OCI-LY3 (cell line): ENCODE measurements at regions not wholly inside any gene's neighbourhood (a gene's known extent, or its start where the extent isn't known, plus 50 kb on each side); places are given as distances from the start of the nearest gene placed in this dataset.

Experiments used
- H2AFZ ChIP-seq: fragments of 200-600, 300-600 bp; shearing (Covaris generic); 2 replicates; pipeline ENCODE4 v1.6.0; 2014; ENCODE audit warnings: antibody characterized with exemption, low read depth, low read length
- H3K27ac ChIP-seq: fragments of 200-600, 300-600 bp; sonication (generic); 2 replicates; pipeline ENCODE4 v1.5.1; 2014; ENCODE audit warnings: mild to moderate bottlenecking, low read length, moderate library complexity, mixed read lengths
- H3K27me3 ChIP-seq: fragments of 200-600, 300-600 bp; sonication (generic); 2 replicates; pipeline ENCODE4 v1.6.1; 2014; ENCODE audit warnings: low read depth, low read length, mixed read lengths
- H3K36me3 ChIP-seq: fragments of 200-600, 300-600 bp; sonication (generic); replicated peaks from 2 replicates; pipeline ENCODE3; 2014; ENCODE audit warnings: low read depth, low read length, mixed read lengths
- H3K4me1 ChIP-seq: fragments of 300-600, 200-600 bp; sonication (generic); 2 replicates; pipeline ENCODE4 v1.6.1; 2014; ENCODE audit warnings: low read length, mixed read lengths
- H3K4me2 ChIP-seq: fragments of 200-600, 300-600 bp; sonication (generic); 2 replicates; pipeline ENCODE4 v1.6.1; 2014; ENCODE audit warnings: low read length, mixed read lengths
- H3K4me3 ChIP-seq: fragments of 300-600, 200-600 bp; sonication (generic); 2 replicates; pipeline ENCODE4 v1.5.1; 2014; ENCODE audit warnings: antibody characterized with exemption, mild to moderate bottlenecking, low read length, moderate library complexity
- H3K79me2 ChIP-seq: fragments of 300-600, 200-600 bp; shearing (Covaris generic); 2 replicates; pipeline ENCODE4 v1.6.1; 2014; ENCODE audit warnings: mild to moderate bottlenecking, low read length, mixed read lengths
- H3K9ac ChIP-seq: fragments of 300-600, 200-600 bp; shearing (Covaris generic); 2 replicates; pipeline ENCODE4 v1.6.0; 2014; ENCODE audit warnings: mild to moderate bottlenecking, low read length, moderate library complexity
- H3K9me3 ChIP-seq: fragments of 200-600, 300-600 bp; shearing (Covaris generic); 2 replicates; pipeline ENCODE4 v1.6.1; 2014; ENCODE audit warnings: low read length, mixed read lengths; ENCODE audit not compliant: insufficient read depth
- H4K20me1 ChIP-seq: fragments of 200-600, 300-600 bp; sonication (generic); 2 replicates; pipeline ENCODE4 v1.6.1; 2016; ENCODE audit warnings: low read length, mixed read lengths; ENCODE audit not compliant: insufficient read depth
- CTCF ChIP-seq: fragments of 200-600, 300-600 bp; sonication (generic); IDR thresholded peaks from 2 replicates; pipeline ENCODE4 v1.5.1; 2014; ENCODE audit warnings: antibody characterized with exemption, low read length, low read depth
- EZH2phosphoT487 ChIP-seq: fragments of 200-600 bp; shearing (Covaris generic); IDR thresholded peaks from 2 replicates; pipeline ENCODE4 v1.6.1; 2018; ENCODE audit warnings: antibody characterized with exemption, mixed run types, low read depth

- H3K27ac ChIP-seq = no peak overlapping the region
- no peak overlapping the region for H2AFZ ChIP-seq
- TF ChIP-seq EZH2phosphoT487 (no peak), CTCF (no peak)
- H3K36me3 ChIP-seq = no peaks in the 10 kb centered on the region
- H3K9me3 ChIP-seq = no peaks in the 10 kb centered on the region
- no peak overlapping the region for H3K4me2 ChIP-seq
- H3K4me3 ChIP-seq = no peak overlapping the region
- H3K79me2 ChIP-seq = no peaks in the 10 kb centered on the region
- H3K4me1 ChIP-seq = no peaks in the 10 kb centered on the region
- no peaks in the 10 kb centered on the region for H3K27me3 ChIP-seq
- no peaks in the 10 kb centered on the region for H4K20me1 ChIP-seq
- no peak overlapping the region for H3K9ac ChIP-seq
Observed at GRCh38 chr6:121925534-121926255, 473.8 kb upstream of the HSF2 start.

- H3K9ac ChIP-seq = no peak overlapping the region
- no peak overlapping the region for H2AFZ ChIP-seq
- no peak overlapping the region for H3K27ac ChIP-seq
- H4K20me1 ChIP-seq = no peaks in the 10 kb centered on the region
- H3K4me3 ChIP-seq = no peak overlapping the region
- H3K36me3 ChIP-seq = no peaks in the 10 kb centered on the region
- H3K4me2 ChIP-seq = no peak overlapping the region
- TF ChIP-seq EZH2phosphoT487 = no peak
- TF ChIP-seq CTCF = no peak
- no peaks in the 10 kb centered on the region for H3K27me3 ChIP-seq
- H3K9me3 ChIP-seq = no peaks in the 10 kb centered on the region
- H3K79me2 ChIP-seq = no peaks in the 10 kb centered on the region
- H3K4me1 ChIP-seq = no peaks in the 10 kb centered on the region
Observed at GRCh38 chr6:121929301-121929700, 470.2 kb upstream of the HSF2 start.

GRCh38 chr6:121932076-121932991 is 467.1 kb upstream of the HSF2 start:
- H3K9me3 ChIP-seq = no peaks in the 10 kb centered on the region
- H3K79me2 ChIP-seq = no peaks in the 10 kb centered on the region
- H4K20me1 ChIP-seq = no peaks in the 10 kb centered on the region
- TF ChIP-seq CTCF (no peak), EZH2phosphoT487 (no peak)
- no peak overlapping the region for H3K9ac ChIP-seq
- no peaks in the 10 kb centered on the region for H3K4me1 ChIP-seq
- H3K36me3 ChIP-seq = no peaks in the 10 kb centered on the region
- no peak overlapping the region for H2AFZ ChIP-seq
- H3K4me3 ChIP-seq = no peak overlapping the region
- H3K27me3 ChIP-seq = no peaks in the 10 kb centered on the region
- H3K4me2 ChIP-seq = no peak overlapping the region
- no peak overlapping the region for H3K27ac ChIP-seq

- Histone ChIP-seq H4K20me1 (no peaks in the 10 kb centered on the region), H3K4me1 (no peaks in the 10 kb centered on the region), H3K27me3 (no peaks in the 10 kb centered on the region), H3K4me2 (no peak overlapping the region), H3K79me2 (no peaks in the 10 kb centered on the region), H2AFZ (no peak overlapping the region), H3K9ac (no peak overlapping the region), H3K27ac (no peak overlapping the region), H3K36me3 (no peaks in the 10 kb centered on the region), H3K4me3 (no peak overlapping the region), H3K9me3 (no peaks in the 10 kb centered on the region)
- no peak for TF ChIP-seq CTCF
- TF ChIP-seq EZH2phosphoT487 = no peak
Observed at GRCh38 chr6:121934451-121934850, 465.0 kb upstream of the HSF2 start.
